AG09319 (cell line): ENCODE measurements at regions not wholly inside any gene's neighbourhood (a gene's known extent, or its start where the extent isn't known, plus 50 kb on each side); places are given as distances from the start of the nearest gene placed in this dataset.

ENCODE experiments used
- DNase-seq: peaks from one replicate; pipeline ENCODE4 v3.0.0-alpha.2; 2010; ENCODE audit warnings: low read depth; ENCODE audit errors: extremely low read depth
- CTCF ChIP-seq: IDR thresholded peaks from 2 replicates; pipeline ENCODE4 v1.5.1; 2011; ENCODE audit warnings: low read depth, mild to moderate bottlenecking, inconsistent platforms, low read length, moderate library complexity

DNA sequence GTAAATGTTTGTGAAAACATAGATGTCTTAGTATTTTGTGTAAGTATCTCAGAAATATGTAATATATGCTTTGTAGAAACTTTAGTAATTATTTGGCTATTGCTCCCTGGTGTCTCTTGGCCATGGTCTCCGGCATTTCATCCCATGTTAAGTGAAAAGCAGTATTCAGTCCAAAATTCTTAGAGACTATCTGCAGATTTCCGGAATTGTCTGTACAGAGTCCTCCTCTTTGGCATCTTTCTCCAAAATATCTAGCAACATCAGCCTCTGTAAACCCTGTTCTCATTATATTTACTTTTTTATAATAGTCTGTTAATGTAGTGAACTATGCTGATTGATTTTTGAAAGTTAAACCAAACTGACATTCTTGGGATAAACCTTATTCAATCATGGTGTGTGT lies 352.7 kb downstream of the ARPP21 start:
- TF ChIP-seq CTCF, result no peak
- DNase-seq, result no peak

GRCh38 chr3:36011791-36012190 lies 368.5 kb upstream of the STAC start:
- no peak for DNase-seq
- no peak for TF ChIP-seq CTCF

GRCh38 chr3:36013425-36013824 lies 366.9 kb upstream of the STAC start:
- TF ChIP-seq CTCF, result no peak

DNA sequence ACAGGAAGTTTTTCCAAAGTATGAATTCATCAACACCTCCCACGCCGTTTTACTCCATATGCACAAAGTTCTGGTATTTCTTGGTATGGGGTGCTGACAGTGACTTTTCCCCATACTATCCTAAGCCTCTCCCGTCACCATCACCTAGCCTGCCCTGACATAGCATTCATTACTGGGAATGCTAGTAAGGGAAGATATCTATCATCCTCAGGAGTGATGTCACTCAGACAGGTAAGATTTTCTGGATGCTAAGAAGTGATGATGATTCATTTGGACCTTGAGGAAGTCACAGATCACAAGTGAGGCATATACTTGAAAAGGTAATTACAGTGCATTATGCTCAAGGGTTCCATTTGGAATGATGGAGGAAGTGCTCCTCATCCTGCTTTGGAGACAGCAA lies 355.1 kb upstream of the STAC start:
- TF ChIP-seq CTCF, result no peak
- DNase-seq, result no peak

More at GRCh38 chr3:36013425-36013824, 366.9 kb upstream of the STAC start:
- DNase-seq, result no peak

- no peak for DNase-seq
- TF ChIP-seq CTCF, result no peak
Measured at GRCh38 chr3:36032180-36033047, 347.9 kb upstream of the STAC start.

- no peak for DNase-seq
Measured at GRCh38 chr3:36058404-36059030, 321.8 kb upstream of the STAC start.

More at GRCh38 chr3:36058404-36059030, 321.8 kb upstream of the STAC start:
- TF ChIP-seq CTCF, result no peak
